ENCODE measurements at regions not wholly inside any gene's neighbourhood (a gene's known extent, or its start where the extent isn't known, plus 50 kb on each side); places are given as distances from the start of the nearest gene placed in this dataset.

DNA sequence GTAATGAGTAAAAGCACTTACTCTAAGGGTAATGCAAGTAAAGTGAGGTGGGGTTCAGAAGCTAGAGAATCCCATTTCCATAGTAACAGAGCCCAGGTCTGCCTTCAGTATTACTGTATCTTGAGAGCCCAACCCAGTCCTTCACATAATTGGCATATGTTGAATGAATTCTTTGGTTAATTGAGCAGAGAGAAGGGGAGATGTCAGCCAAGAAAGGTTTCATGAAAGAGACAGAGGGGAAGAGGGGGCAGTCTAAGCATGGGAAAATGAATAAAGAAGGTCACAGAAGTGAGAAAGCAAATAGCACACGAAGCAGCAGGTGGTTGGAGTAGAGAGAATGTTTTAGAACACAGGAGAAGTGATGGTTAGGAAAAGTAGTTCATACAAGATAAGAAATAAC, 371.1 kb downstream of the SEC23A start:
- TF ChIP-seq POLR2A (IDR thresholded peaks at IDR 0.05; ENCODE audit: borderline replicate concordance, extremely low read depth, insufficient read depth, insufficient read length), result no peak
- TF ChIP-seq, protein P1, sequence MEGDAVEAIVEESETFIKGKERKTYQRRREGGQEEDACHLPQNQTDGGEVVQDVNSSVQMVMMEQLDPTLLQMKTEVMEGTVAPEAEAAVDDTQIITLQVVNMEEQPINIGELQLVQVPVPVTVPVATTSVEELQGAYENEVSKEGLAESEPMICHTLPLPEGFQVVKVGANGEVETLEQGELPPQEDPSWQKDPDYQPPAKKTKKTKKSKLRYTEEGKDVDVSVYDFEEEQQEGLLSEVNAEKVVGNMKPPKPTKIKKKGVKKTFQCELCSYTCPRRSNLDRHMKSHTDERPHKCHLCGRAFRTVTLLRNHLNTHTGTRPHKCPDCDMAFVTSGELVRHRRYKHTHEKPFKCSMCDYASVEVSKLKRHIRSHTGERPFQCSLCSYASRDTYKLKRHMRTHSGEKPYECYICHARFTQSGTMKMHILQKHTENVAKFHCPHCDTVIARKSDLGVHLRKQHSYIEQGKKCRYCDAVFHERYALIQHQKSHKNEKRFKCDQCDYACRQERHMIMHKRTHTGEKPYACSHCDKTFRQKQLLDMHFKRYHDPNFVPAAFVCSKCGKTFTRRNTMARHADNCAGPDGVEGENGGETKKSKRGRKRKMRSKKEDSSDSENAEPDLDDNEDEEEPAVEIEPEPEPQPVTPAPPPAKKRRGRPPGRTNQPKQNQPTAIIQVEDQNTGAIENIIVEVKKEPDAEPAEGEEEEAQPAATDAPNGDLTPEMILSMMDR (IDR thresholded peaks at IDR 0.05 in 2 of 3, conservative IDR thresholded peaks at IDR 0.05 in 1 of 3; ENCODE audit: borderline replicate concordance in 1 of 3, insufficient read depth in 1 of 3, low read depth in 2 of 3, low read length in 2 of 3), result no peak

Data from HCT116 (cell line).